ENCODE measurements at regions not wholly inside any gene's neighbourhood (a gene's known extent, or its start where the extent isn't known, plus 50 kb on each side); places are given as distances from the start of the nearest gene placed in this dataset.

GRCh38 chr16:8103649-8104289 is 486.5 kb downstream of the TMEM114 start:
- H3K27ac ChIP-seq: no peak overlapping the region
- H3K4me1 ChIP-seq (replicated peaks in 1 of 2): no peaks in the 10 kb centered on the region
- no peaks in the 10 kb centered on the region for H3K9me3 ChIP-seq (replicated peaks in 1 of 3)
- no peaks in the 10 kb centered on the region for H3K27me3 ChIP-seq
- TF ChIP-seq CTCF (IDR thresholded peaks at IDR 0.05) (no peak), POLR2A (IDR thresholded peaks at IDR 0.05) (no peak)
- intact Hi-C loops (cut with DNase I): no loop called here
- 72 to 87% (median 78%) methylated on average over 8 of the region's 8 CpGs for WGBS, 4 donors
- no peak overlapping the region for H3K4me3 ChIP-seq
- H3K36me3 ChIP-seq (replicated peaks in 1 of 2): no peaks in the 10 kb centered on the region
- DNase-seq: no peak

- no peak overlapping the region for H3K27ac ChIP-seq
- no peak overlapping the region for H3K4me3 ChIP-seq
- H3K9me3 ChIP-seq (replicated peaks in 1 of 3): no peaks in the 10 kb centered on the region
- intact Hi-C loops (cut with DNase I): no loop called here
- no peak for DNase-seq
- no peaks in the 10 kb centered on the region for H3K27me3 ChIP-seq
- H3K4me1 ChIP-seq (replicated peaks in 1 of 2): no peaks in the 10 kb centered on the region
- H3K36me3 ChIP-seq (replicated peaks in 1 of 2): no peaks in the 10 kb centered on the region
- TF ChIP-seq POLR2A (IDR thresholded peaks at IDR 0.05) (no peak), CTCF (IDR thresholded peaks at IDR 0.05) (no peak)
- WGBS, 4 donors: 46 to 57% (median 47%) methylated on average over 4 of the region's 4 CpGs
Measured at GRCh38 chr16:8099586-8099985, 490.7 kb downstream of the TMEM114 start.

GRCh38 chr16:8098947-8099512 is 491.3 kb downstream of the TMEM114 start:
- DNase-seq: peak in 1 of 7 donors; percentile 1
- H3K27ac ChIP-seq: no peak overlapping the region

GRCh38 chr16:8096211-8096610 is 494.1 kb downstream of the TMEM114 start:
- Histone ChIP-seq H3K4me1 (replicated peaks in 1 of 2) (no peaks in the 10 kb centered on the region), H3K27me3 (no peaks in the 10 kb centered on the region), H3K27ac (no peak overlapping the region), H3K4me3 (no peak overlapping the region), H3K9me3 (replicated peaks in 1 of 3) (no peaks in the 10 kb centered on the region), H3K36me3 (replicated peaks in 1 of 2) (no peaks in the 10 kb centered on the region)
- no peak for DNase-seq
- 63 to 78% (median 73%) methylated on average over 5 of the region's 5 CpGs for WGBS, 4 donors
- TF ChIP-seq POLR2A (IDR thresholded peaks at IDR 0.05) (no peak), CTCF (IDR thresholded peaks at IDR 0.05) (no peak)
- intact Hi-C loops (cut with DNase I): no loop called here

More at GRCh38 chr16:8098947-8099512, 491.3 kb downstream of the TMEM114 start:
- no peaks in the 10 kb centered on the region for H3K27me3 ChIP-seq
- H3K4me3 ChIP-seq: no peak overlapping the region
- no peaks in the 10 kb centered on the region for H3K36me3 ChIP-seq (replicated peaks in 1 of 2)
- TF ChIP-seq POLR2A (IDR thresholded peaks at IDR 0.05) (no peak), CTCF (IDR thresholded peaks at IDR 0.05) (no peak)
- no peaks in the 10 kb centered on the region for H3K9me3 ChIP-seq (replicated peaks in 1 of 3)
- 26 to 28% (median 28%) methylated on average over 11 of the region's 11 CpGs for WGBS, 4 donors
- intact Hi-C loops (cut with DNase I): no loop called here
- no peaks in the 10 kb centered on the region for H3K4me1 ChIP-seq (replicated peaks in 1 of 2)

All from adrenal gland (tissue), 9 donors.